ENCODE measurements at regions not wholly inside any gene's neighbourhood (a gene's known extent, or its start where the extent isn't known, plus 50 kb on each side); places are given as distances from the start of the nearest gene placed in this dataset.

GRCh38 chr14:104450811-104451401 is 128.7 kb upstream of the C14orf180 start:
- no peak for TF ChIP-seq POLR2A (IDR thresholded peaks at IDR 0.05)
- no peak for TF ChIP-seq CTCF (IDR thresholded peaks at IDR 0.05)
- no peak for TF ChIP-seq POLR2AphosphoS5 (IDR thresholded peaks at IDR 0.05)

Measured in breast epithelium (tissue), 3 donors.